Activated naive CD4-positive, alpha-beta T cell treated with anti-CD3 and anti-CD28 coated beads, Interleukin-2, amount 50 U/mL, for 24 hours (primary cell): ENCODE measurements at regions not wholly inside any gene's neighbourhood (a gene's known extent, or its start where the extent isn't known, plus 50 kb on each side); places are given as distances from the start of the nearest gene placed in this dataset.

Experiments
- H3K27ac Mint-ChIP-seq: one replicate; pipeline ENCODE4 v1.8.0; 2021; ENCODE audit warnings: mild to moderate bottlenecking, mixed read lengths
- H3K27me3 Mint-ChIP-seq: one replicate; pipeline ENCODE4 v1.8.0; 2021; ENCODE audit warnings: mixed read lengths
- H3K36me3 Mint-ChIP-seq: one replicate; pipeline ENCODE4 v1.8.0; 2021; ENCODE audit warnings: mixed read lengths
- H3K4me1 Mint-ChIP-seq: one replicate; pipeline ENCODE4 v1.8.0; 2021; ENCODE audit warnings: mixed read lengths
- H3K4me3 Mint-ChIP-seq: one replicate; pipeline ENCODE4 v1.8.0; 2021; ENCODE audit warnings: mild to moderate bottlenecking, mixed read lengths
- H3K9me3 Mint-ChIP-seq: one replicate; pipeline ENCODE4 v1.8.0; 2021; ENCODE audit warnings: mixed read lengths

- no peaks in the 10 kb centered on the region for H3K27me3 Mint-ChIP-seq
- H3K4me3 Mint-ChIP-seq = no peak overlapping the region
- H3K36me3 Mint-ChIP-seq = no peaks in the 10 kb centered on the region
- H3K9me3 Mint-ChIP-seq = no peaks in the 10 kb centered on the region
- H3K4me1 Mint-ChIP-seq = no peaks in the 10 kb centered on the region
- no peak overlapping the region for H3K27ac Mint-ChIP-seq
These were observed 160.3 kb downstream of the ETS2 start for GRCh38 chr21:38965910-38966504.

DNA sequence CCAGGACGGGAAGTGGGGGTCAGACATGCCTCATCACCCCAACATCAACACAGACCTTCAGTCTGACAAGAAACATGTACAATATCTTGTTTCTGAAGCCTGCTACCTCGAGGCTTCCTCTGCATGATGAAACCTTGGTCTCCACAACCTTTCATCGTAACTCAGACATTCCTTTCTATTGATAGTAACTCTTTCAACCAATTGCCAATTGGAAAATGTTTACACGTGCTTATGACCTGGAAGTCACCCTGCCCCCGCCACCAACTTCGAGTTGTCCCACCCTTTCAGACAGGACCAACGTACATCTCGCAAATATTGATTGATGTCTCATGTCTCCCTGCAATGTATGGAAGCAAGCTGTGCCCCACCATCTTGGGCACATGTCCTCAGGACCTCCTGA, 159.5 kb downstream of the ETS2 start:
- Mint-ChIP-seq H3K4me1 (no peaks in the 10 kb centered on the region), H3K27me3 (no peaks in the 10 kb centered on the region), H3K36me3 (no peaks in the 10 kb centered on the region), H3K27ac (no peak overlapping the region), H3K4me3 (no peak overlapping the region), H3K9me3 (no peaks in the 10 kb centered on the region)

DNA sequence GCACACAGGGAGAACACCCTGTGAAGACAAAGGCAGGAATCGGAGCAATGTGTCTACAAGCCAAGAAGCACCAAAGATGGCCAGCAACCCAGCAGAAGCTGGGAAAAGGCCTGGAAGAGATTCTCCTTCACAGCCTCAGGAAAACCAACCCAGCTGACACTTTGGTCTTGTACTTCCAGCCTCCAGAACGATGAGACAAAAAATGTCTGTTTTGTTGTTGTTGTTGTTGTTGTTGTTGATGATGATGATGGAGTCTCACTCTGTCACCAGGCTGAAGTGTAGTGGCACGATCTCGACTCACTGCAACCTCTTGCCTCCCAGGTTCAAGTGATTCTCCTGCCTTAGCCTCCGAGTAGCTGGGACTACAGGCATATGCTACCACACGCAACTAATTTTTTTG, 157.3 kb downstream of the ETS2 start:
- Mint-ChIP-seq H3K9me3 (no peaks in the 10 kb centered on the region), H3K27me3 (no peaks in the 10 kb centered on the region), H3K4me3 (no peak overlapping the region), H3K36me3 (no peaks in the 10 kb centered on the region), H3K4me1 (no peaks in the 10 kb centered on the region), H3K27ac (no peak overlapping the region)

DNA sequence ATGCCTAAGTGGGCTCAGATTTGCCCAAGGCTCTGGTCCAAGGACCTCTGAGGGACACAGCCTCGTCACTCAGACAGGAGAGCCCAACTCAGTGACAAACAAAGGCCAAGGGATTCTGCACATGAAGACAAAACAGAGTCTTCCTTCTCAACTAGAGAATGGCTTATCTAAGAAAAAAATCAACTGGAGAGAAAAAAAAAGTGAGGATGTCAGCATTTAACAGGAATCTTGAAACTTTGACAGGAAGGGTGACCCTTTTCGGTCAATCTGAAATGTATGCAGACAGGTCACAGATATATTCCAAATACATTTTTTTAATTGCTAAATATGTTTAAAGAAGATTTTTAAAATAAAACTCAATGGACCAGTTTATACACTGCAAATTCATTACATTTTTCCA, 154.5 kb downstream of the ETS2 start:
- Mint-ChIP-seq H3K4me3 (no peak overlapping the region), H3K27me3 (no peaks in the 10 kb centered on the region), H3K36me3 (no peaks in the 10 kb centered on the region), H3K4me1 (no peaks in the 10 kb centered on the region), H3K9me3 (no peaks in the 10 kb centered on the region), H3K27ac (no peak overlapping the region)

DNA sequence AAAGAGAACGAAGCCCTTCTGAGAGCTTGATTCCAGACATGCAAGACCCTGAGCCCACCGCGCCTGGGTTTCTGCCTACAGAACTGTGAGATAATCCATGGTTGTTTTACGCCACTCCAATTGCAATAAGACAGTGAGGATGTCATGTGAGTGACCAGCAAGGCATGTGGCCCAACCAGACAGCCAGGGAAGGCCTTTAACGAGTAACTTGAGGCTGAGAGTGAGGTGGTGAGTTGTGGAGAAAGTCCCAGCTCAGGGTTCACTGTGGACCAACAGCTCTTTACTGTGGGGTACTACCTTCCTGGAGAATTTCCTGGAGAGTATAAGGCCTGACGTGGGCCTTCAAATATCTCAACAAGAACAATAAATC, 153.9 kb downstream of the ETS2 start:
- H3K27ac Mint-ChIP-seq = no peak overlapping the region
- H3K4me3 Mint-ChIP-seq = no peak overlapping the region

DNA sequence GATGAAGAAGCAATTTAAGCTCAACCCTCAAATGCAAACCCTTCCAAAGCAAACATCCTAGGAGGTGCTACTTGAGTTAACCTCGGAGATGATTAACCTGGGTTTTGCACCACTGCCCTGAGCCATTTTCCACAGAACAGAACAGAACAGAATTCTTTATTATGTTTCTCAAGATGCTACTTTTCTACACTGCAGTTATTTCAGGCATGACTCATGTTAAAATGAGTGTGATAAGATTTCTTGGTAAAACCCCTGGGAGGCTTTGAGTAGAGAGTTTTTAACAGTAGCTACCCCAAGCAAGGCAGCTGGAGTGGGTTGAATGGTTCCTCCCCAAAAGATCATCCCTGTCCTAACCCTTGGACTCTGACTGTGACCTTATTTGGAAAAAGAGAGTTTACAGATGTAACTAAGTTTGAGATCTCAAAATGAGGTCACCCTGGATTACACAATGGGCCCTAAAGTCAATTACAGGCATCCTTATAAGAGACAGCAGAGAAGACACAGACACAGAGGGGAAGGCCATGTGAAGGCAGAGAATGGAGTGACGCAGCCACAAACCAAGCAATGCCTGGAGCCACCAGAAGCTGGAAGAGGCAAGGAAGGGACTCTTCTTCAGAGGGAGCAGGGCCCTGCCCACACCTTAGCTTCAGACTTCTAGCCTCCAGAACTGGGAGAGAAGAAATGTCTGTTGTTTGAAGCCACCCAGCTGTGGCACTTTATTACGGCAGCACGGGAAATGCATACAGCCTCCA, 153.4 kb downstream of the ETS2 start:
- H3K27ac Mint-ChIP-seq = no peak overlapping the region
- no peaks in the 10 kb centered on the region for H3K4me1 Mint-ChIP-seq
- H3K27me3 Mint-ChIP-seq = no peaks in the 10 kb centered on the region
- H3K9me3 Mint-ChIP-seq = no peaks in the 10 kb centered on the region
- H3K4me3 Mint-ChIP-seq = no peak overlapping the region
- H3K36me3 Mint-ChIP-seq = no peaks in the 10 kb centered on the region

More for the DNA sequence above, 153.9 kb downstream of the ETS2 start:
- Mint-ChIP-seq H3K27me3 (no peaks in the 10 kb centered on the region), H3K9me3 (no peaks in the 10 kb centered on the region), H3K4me1 (no peaks in the 10 kb centered on the region), H3K36me3 (no peaks in the 10 kb centered on the region)

DNA sequence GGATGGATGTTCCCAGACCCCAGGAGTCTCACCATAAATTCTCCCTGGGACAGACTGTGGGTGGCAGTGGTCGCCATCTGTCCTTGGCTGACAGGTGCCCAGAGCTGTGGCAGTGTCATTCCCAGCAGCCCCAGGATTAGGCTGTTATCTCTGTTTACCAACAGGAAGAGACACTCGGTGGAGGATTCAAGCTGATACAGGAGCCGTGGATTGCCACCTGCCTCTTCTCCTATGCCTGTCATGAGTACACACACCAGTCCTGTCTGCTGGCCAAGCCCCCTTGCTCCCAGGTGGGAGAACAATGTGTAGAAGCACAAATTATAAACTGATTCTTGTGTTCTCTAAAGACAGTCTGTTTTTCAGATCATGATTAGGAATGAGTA, 152.6 kb downstream of the ETS2 start:
- Mint-ChIP-seq H3K27me3 (no peaks in the 10 kb centered on the region), H3K27ac (no peak overlapping the region), H3K9me3 (no peaks in the 10 kb centered on the region), H3K4me3 (no peak overlapping the region), H3K36me3 (no peaks in the 10 kb centered on the region), H3K4me1 (no peaks in the 10 kb centered on the region)

GRCh38 chr21:38957575-38958322, 152.0 kb downstream of the ETS2 start:
- Mint-ChIP-seq H3K4me3 (no peak overlapping the region), H3K27me3 (peaks cover 2% of the 10 kb centered on the region), H3K9me3 (no peaks in the 10 kb centered on the region), H3K36me3 (no peaks in the 10 kb centered on the region), H3K4me1 (no peaks in the 10 kb centered on the region), H3K27ac (no peak overlapping the region)

- no peaks in the 10 kb centered on the region for H3K36me3 Mint-ChIP-seq
- H3K4me3 Mint-ChIP-seq = no peak overlapping the region
- H3K27me3 Mint-ChIP-seq = peaks cover 4% of the 10 kb centered on the region
- no peak overlapping the region for H3K27ac Mint-ChIP-seq
- H3K4me1 Mint-ChIP-seq = no peaks in the 10 kb centered on the region
- no peaks in the 10 kb centered on the region for H3K9me3 Mint-ChIP-seq
These were observed 151.3 kb downstream of the ETS2 start for GRCh38 chr21:38956856-38957571.

- peaks cover 4% of the 10 kb centered on the region for H3K27me3 Mint-ChIP-seq
- H3K4me1 Mint-ChIP-seq = no peaks in the 10 kb centered on the region
- no peaks in the 10 kb centered on the region for H3K36me3 Mint-ChIP-seq
- no peaks in the 10 kb centered on the region for H3K9me3 Mint-ChIP-seq
- no peak overlapping the region for H3K27ac Mint-ChIP-seq
- no peak overlapping the region for H3K4me3 Mint-ChIP-seq
These were observed 150.8 kb downstream of the ETS2 start for GRCh38 chr21:38956521-38956855.

DNA sequence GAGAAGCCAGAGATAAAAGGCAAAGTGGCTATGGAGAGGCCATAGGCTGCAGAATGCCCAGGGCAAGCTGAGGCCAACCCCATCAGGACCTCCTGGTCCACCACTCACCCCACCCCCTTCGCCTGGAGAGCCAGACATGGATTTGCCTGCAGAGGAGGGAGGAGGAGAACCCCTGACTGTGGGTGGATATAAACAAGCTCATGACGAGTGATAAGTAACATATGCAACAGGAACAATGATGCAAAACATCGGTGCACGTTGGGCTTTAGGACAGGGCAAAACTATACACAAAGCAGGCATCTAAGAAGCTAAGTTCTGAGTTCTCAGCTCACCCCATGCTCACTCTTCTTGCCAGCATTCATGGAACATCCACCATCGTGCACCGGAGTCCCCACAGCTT, 150.3 kb downstream of the ETS2 start:
- H3K4me3 Mint-ChIP-seq = no peak overlapping the region
- H3K4me1 Mint-ChIP-seq = no peaks in the 10 kb centered on the region
- peaks cover 4% of the 10 kb centered on the region for H3K27me3 Mint-ChIP-seq
- H3K9me3 Mint-ChIP-seq = no peaks in the 10 kb centered on the region
- no peaks in the 10 kb centered on the region for H3K36me3 Mint-ChIP-seq
- no peak overlapping the region for H3K27ac Mint-ChIP-seq

DNA sequence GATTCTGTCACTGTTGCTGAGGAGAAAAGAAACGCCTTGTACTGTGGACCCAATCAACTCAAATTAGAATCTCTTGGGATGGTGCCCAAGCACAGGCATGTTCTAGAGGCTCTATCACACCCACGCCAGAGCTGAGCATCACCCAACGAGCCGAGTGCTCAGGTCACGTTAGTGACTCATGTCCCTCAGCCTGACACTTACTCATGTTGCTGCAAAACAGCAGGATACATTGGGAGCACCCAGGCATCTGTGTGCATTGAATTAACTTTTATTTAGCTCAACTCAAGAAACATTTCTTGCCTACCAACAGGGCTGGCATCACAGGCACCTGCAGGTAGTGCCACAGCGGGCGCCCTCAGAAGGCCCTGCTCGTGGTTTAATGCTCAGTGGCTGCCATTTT, 149.8 kb downstream of the ETS2 start:
- Mint-ChIP-seq H3K27ac (no peak overlapping the region), H3K27me3 (peaks cover 4% of the 10 kb centered on the region), H3K36me3 (no peaks in the 10 kb centered on the region), H3K9me3 (peaks cover under 1% of the 10 kb centered on the region), H3K4me3 (no peak overlapping the region), H3K4me1 (no peaks in the 10 kb centered on the region)

GRCh38 chr21:38954588-38955004, 148.9 kb downstream of the ETS2 start:
- Mint-ChIP-seq H3K27ac (no peak overlapping the region), H3K9me3 (peaks cover 4% of the 10 kb centered on the region), H3K36me3 (no peaks in the 10 kb centered on the region), H3K4me1 (no peaks in the 10 kb centered on the region), H3K4me3 (no peak overlapping the region), H3K27me3 (peaks cover 4% of the 10 kb centered on the region)

DNA sequence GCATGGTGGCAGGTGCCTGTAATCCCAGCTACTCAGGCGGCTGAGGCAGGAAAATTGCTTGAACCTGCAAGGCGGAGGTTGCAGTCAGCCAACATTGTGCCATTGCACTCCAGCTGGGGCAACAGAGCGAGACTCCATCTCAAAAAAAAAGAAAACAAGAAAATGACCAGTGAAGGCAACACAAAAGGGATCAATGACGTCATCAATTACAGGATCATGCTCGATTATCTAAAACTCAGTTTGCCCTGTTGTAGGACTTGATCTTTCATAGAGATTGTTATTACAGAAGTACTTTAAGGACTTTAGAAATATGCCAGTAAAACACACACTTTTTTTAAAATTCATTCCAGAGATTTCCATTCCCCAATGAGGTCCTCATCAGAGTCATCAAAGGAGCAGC, 147.8 kb downstream of the ETS2 start:
- H3K9me3 Mint-ChIP-seq = peaks cover 4% of the 10 kb centered on the region
- no peaks in the 10 kb centered on the region for H3K36me3 Mint-ChIP-seq
- no peak overlapping the region for H3K4me3 Mint-ChIP-seq
- no peak overlapping the region for H3K27ac Mint-ChIP-seq
- peaks cover 4% of the 10 kb centered on the region for H3K27me3 Mint-ChIP-seq
- H3K4me1 Mint-ChIP-seq = no peaks in the 10 kb centered on the region

GRCh38 chr21:38952890-38953289, 147.2 kb downstream of the ETS2 start:
- no peak overlapping the region for H3K27ac Mint-ChIP-seq
- no peak overlapping the region for H3K4me3 Mint-ChIP-seq
- H3K4me1 Mint-ChIP-seq = no peaks in the 10 kb centered on the region
- no peaks in the 10 kb centered on the region for H3K36me3 Mint-ChIP-seq
- H3K9me3 Mint-ChIP-seq = peaks cover 4% of the 10 kb centered on the region
- H3K27me3 Mint-ChIP-seq = peaks cover 6% of the 10 kb centered on the region
